HFF-Myc (cell line): ENCODE measurements at regions not wholly inside any gene's neighbourhood (a gene's known extent, or its start where the extent isn't known, plus 50 kb on each side); places are given as distances from the start of the nearest gene placed in this dataset.

Experiments used
- DNase-seq: peaks from one replicate; pipeline ENCODE4 v3.0.0-alpha.2; 2011; ENCODE audit warnings: low read depth; ENCODE audit errors: extremely low read depth
- H3K4me3 ChIP-seq: replicated peaks from 2 replicates; pipeline ENCODE4 v1.5.1; 2011; ENCODE audit warnings: low read depth, mild to moderate bottlenecking, control low read depth, low read length
- TF ChIP-seq, protein P1 (sequence below): IDR thresholded peaks from 2 replicates; pipeline ENCODE4 v1.5.1; 2012; ENCODE audit warnings: mild to moderate bottlenecking, low read depth, low read length, control low read depth; ENCODE audit errors: missing control alignments

DNA sequence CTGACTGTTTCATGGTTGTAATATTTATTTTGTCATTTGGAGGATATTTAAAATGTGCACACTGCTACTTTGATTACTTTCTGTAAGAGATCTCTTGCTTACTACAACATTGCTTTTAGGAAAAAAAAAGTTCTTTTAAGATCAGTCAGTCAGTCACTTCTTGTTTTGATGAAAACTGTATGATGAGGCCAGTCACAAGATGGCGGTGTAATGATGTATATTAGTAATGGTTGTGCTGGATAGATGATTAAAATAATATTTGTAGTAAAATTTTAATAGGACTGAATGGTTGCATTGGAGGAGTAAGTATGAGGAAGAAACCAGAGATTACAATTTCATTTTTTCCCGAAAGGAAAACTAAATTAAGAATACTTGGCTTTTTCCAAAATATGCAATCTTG, 2411.1 kb downstream of the PCDH9 start:
- H3K4me3 ChIP-seq, result no peak overlapping the region
- TF ChIP-seq, protein P1, sequence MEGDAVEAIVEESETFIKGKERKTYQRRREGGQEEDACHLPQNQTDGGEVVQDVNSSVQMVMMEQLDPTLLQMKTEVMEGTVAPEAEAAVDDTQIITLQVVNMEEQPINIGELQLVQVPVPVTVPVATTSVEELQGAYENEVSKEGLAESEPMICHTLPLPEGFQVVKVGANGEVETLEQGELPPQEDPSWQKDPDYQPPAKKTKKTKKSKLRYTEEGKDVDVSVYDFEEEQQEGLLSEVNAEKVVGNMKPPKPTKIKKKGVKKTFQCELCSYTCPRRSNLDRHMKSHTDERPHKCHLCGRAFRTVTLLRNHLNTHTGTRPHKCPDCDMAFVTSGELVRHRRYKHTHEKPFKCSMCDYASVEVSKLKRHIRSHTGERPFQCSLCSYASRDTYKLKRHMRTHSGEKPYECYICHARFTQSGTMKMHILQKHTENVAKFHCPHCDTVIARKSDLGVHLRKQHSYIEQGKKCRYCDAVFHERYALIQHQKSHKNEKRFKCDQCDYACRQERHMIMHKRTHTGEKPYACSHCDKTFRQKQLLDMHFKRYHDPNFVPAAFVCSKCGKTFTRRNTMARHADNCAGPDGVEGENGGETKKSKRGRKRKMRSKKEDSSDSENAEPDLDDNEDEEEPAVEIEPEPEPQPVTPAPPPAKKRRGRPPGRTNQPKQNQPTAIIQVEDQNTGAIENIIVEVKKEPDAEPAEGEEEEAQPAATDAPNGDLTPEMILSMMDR, result no peak
- DNase-seq, result no peak

DNA sequence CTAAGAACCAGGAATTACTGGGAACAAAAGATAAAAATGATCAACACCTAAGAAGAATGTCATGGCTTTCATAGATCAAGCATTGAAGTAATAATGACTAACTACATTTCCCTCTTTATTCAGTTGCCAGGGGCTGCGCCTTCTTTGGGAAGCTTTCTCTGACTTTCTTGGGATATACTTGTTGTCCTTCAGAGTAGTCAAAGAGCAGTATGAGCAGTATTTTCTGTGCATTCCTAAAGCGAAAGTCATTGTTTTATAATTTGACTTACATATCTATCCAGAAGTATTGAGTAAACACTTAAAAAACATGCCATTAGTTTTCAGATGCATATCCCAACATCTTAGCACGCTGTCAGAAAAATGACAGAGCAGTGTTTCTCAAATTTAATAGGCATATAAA, 2412.4 kb downstream of the PCDH9 start:
- TF ChIP-seq, protein P1, result no peak
- H3K4me3 ChIP-seq, result no peak overlapping the region
- no peak for DNase-seq

DNA sequence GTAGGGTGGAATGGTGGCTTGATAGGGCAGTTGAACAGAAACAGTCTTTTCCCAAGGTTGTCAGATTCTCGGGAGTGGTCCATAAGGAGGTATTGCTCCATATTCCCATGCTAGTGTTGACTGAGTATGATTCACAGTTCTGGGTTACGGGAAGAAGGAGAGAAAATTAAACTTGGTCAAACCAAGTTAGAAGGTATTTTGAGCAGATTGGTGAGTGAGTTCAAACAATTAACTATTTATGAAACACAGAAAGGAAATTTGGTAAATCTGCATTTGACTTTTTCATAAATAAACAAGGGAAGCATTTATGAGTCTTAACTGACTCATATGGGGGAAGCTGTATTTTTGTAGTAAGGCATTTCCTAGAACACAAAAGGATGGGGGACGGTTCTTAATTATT, 2419.4 kb downstream of the PCDH9 start:
- no peak for DNase-seq
- H3K4me3 ChIP-seq, result no peak overlapping the region
- TF ChIP-seq, protein P1, result no peak

DNA sequence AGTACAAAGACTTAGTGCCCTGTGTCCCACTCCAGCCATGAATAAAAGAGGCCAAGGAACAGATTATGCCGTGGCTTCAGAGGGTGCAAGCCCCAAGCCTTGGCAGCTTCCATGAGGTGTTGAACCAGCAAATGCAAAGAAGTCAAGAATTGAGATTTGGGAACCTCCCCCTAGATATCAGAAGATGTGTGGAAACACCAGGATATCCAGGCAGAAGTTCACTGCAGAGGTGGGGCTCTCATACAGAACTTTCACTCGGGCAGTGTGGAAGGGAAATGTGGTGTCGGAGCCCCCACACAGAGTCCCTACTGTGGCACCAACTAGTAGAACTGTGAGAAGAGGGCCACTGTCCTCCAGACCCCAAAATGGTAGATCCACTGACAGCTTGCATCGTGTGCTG, 2421.4 kb downstream of the PCDH9 start:
- no peak for DNase-seq
- TF ChIP-seq, protein P1, result no peak
- H3K4me3 ChIP-seq, result no peak overlapping the region

DNA sequence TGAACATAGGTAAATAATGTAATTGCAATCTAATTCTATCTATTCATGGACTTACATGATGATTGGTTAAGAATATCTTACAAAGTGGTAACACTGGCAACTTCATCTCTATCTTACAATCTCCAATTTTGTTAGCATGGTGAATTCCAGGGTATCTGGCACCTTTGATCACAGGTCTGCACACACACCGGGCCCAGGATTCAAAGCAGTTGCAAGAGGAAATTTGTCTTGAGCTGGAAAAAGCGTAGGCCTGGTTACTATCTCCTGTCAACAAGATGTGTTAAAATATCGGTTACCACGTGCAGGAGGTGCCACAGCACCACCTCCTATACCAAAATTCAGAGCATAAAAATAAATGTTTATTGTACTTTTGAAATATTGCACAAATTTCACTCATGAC, 2428.4 kb downstream of the PCDH9 start:
- TF ChIP-seq, protein P1, result no peak
- H3K4me3 ChIP-seq, result no peak overlapping the region
- no peak for DNase-seq

DNA sequence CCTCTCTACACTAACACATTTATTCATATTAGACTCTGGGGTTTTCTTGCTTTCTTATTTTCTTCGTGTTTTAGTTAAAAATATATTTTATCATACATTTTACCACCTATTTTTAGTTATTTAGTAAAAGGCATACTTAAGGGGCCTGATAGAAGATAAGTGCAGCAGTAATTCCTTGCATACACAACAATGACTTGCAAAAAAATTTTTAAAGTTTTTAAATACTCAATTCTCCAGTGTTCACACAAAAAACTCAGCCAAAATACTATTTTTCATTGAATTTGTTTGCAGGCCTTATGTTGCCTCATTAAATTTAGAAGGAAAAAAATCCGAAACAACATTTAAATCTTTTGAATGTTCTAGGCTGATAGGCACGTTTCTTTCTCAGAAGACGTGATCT, 2431.7 kb downstream of the PCDH9 start:
- no peak overlapping the region for H3K4me3 ChIP-seq
- no peak for DNase-seq
- TF ChIP-seq, protein P1, result no peak

DNA sequence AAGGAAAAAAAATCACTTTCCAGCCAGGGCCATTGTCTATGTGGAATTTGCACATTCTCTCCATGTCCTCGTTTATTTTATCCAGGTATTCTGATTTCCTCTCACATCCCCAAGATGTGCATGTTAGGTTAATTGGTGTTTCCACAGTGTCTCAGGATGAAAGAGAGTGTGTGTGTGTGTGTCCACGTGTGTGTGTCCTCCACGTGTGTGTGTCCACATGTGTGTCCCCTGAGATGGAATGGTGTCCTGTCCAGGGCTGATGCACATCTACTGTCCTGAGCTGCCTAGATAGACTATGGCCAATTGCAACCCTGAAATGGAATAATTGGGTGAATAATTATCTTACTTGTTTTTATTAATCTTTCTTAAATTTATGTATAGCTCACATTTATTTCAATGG, 2436.5 kb downstream of the PCDH9 start:
- TF ChIP-seq, protein P1, result no peak
- no peak for DNase-seq
- no peak overlapping the region for H3K4me3 ChIP-seq
